ENCODE measurements at regions not wholly inside any gene's neighbourhood (a gene's known extent, or its start where the extent isn't known, plus 50 kb on each side); places are given as distances from the start of the nearest gene placed in this dataset.

- no peak for DNase-seq
Observed at GRCh38 chr2:139383532-139383931, 603.3 kb upstream of the NXPH2 start.

- no peak for DNase-seq
Observed at GRCh38 chr2:139380051-139380450, 599.9 kb upstream of the NXPH2 start.

- DNase-seq = no peak
Observed at GRCh38 chr2:139378373-139378772, 598.2 kb upstream of the NXPH2 start.

GRCh38 chr2:139374296-139374850 lies 594.2 kb upstream of the NXPH2 start:
- DNase-seq = no peak

GRCh38 chr2:139369423-139370409 lies 589.5 kb upstream of the NXPH2 start:
- no peak for DNase-seq

- peak; percentile 20 for DNase-seq
Observed at GRCh38 chr2:139367416-139367815, 587.2 kb upstream of the NXPH2 start.

- no peak for DNase-seq
Observed at GRCh38 chr2:139366681-139367080, 586.5 kb upstream of the NXPH2 start.

GRCh38 chr2:139365189-139365588 lies 585.0 kb upstream of the NXPH2 start:
- DNase-seq = no peak

- DNase-seq = no peak
Observed at GRCh38 chr2:139360654-139361053, 580.5 kb upstream of the NXPH2 start.

GRCh38 chr2:139359818-139360217 lies 579.6 kb upstream of the NXPH2 start:
- no peak for DNase-seq

- DNase-seq = no peak
Observed at GRCh38 chr2:139357972-139358371, 577.8 kb upstream of the NXPH2 start.

- no peak for DNase-seq
Observed at GRCh38 chr2:139354518-139354917, 574.3 kb upstream of the NXPH2 start.

GRCh38 chr2:139353874-139354273 lies 573.7 kb upstream of the NXPH2 start:
- DNase-seq = no peak

- DNase-seq = no peak
Observed at GRCh38 chr2:139317259-139317658, 537.1 kb upstream of the NXPH2 start.

GRCh38 chr2:139314059-139314458 lies 533.9 kb upstream of the NXPH2 start:
- no peak for DNase-seq

GRCh38 chr2:139296672-139297209 lies 516.6 kb upstream of the NXPH2 start:
- DNase-seq = no peak

GRCh38 chr2:139293992-139294548 lies 513.9 kb upstream of the NXPH2 start:
- DNase-seq = no peak

GRCh38 chr2:139281124-139281523 lies 500.9 kb upstream of the NXPH2 start:
- DNase-seq = no peak

- DNase-seq = no peak
Observed at GRCh38 chr2:139271879-139272278, 491.7 kb upstream of the NXPH2 start.

GRCh38 chr2:139271149-139271548 lies 491.0 kb upstream of the NXPH2 start:
- no peak for DNase-seq

GRCh38 chr2:139260052-139260430 lies 479.9 kb upstream of the NXPH2 start:
- DNase-seq = no peak

- DNase-seq = no peak
Observed at GRCh38 chr2:139259422-139260051, 479.3 kb upstream of the NXPH2 start.

GRCh38 chr2:139241286-139241685 lies 461.1 kb upstream of the NXPH2 start:
- no peak for DNase-seq

Measured in retina (tissue), 1 donor.